ENCODE measurements at regions not wholly inside any gene's neighbourhood (a gene's known extent, or its start where the extent isn't known, plus 50 kb on each side); places are given as distances from the start of the nearest gene placed in this dataset.

DNA sequence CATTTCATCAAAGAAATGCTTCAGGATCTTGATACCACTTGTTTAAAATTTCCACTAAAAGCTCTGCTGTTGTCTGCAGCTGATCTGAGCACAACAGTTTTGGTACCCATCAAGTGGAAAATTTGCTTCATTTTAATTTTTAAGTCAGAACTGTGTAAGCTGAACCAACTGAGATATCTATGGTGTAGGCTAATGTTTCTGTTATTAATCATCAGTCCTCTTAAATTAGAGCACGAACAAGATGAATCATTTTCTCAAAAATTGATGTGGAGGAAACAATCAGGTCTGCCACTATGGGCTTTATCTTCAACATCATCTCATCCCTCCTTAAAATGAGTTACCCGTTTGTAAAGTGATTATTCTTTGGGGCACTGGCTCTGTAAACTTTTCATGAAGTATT, 221.5 kb upstream of the NBEA start:
- TF ChIP-seq, protein P1, sequence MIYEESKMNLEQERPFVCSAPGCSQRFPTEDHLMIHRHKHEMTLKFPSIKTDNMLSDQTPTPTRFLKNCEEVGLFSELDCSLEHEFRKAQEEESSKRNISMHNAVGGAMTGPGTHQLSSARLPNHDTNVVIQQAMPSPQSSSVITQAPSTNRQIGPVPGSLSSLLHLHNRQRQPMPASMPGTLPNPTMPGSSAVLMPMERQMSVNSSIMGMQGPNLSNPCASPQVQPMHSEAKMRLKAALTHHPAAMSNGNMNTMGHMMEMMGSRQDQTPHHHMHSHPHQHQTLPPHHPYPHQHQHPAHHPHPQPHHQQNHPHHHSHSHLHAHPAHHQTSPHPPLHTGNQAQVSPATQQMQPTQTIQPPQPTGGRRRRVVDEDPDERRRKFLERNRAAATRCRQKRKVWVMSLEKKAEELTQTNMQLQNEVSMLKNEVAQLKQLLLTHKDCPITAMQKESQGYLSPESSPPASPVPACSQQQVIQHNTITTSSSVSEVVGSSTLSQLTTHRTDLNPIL (CRISPR knock-in tag; IDR thresholded peaks at IDR 0.05; ENCODE audit: low read depth): no peak
- no peak for TF ChIP-seq ZFP30 (CRISPR knock-in tag; IDR thresholded peaks at IDR 0.05)
- no peak for TF ChIP-seq ISL1 (CRISPR knock-in tag; IDR thresholded peaks at IDR 0.05)
- TF ChIP-seq SNAI2 (CRISPR knock-in tag; IDR thresholded peaks at IDR 0.05): no peak
- TF ChIP-seq ZC3H10 (CRISPR knock-in tag; IDR thresholded peaks at IDR 0.05): no peak
- TF ChIP-seq ARNTL (CRISPR knock-in tag; IDR thresholded peaks at IDR 0.05; ENCODE audit: borderline replicate concordance, low read depth): no peak
- TF ChIP-seq, protein P2, sequence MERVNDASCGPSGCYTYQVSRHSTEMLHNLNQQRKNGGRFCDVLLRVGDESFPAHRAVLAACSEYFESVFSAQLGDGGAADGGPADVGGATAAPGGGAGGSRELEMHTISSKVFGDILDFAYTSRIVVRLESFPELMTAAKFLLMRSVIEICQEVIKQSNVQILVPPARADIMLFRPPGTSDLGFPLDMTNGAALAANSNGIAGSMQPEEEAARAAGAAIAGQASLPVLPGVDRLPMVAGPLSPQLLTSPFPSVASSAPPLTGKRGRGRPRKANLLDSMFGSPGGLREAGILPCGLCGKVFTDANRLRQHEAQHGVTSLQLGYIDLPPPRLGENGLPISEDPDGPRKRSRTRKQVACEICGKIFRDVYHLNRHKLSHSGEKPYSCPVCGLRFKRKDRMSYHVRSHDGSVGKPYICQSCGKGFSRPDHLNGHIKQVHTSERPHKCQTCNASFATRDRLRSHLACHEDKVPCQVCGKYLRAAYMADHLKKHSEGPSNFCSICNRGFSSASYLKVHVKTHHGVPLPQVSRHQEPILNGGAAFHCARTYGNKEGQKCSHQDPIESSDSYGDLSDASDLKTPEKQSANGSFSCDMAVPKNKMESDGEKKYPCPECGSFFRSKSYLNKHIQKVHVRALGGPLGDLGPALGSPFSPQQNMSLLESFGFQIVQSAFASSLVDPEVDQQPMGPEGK (CRISPR knock-in tag; IDR thresholded peaks at IDR 0.05; ENCODE audit: borderline replicate concordance): no peak
- no peak for TF ChIP-seq ESRRG (CRISPR knock-in tag; IDR thresholded peaks at IDR 0.05)
- TF ChIP-seq CSDC2 (CRISPR knock-in tag; IDR thresholded peaks at IDR 0.05): no peak

Measured in SK-N-SH treated with all-trans-retinoic acid at 6 μM for 48 hours (cell line).